Activated CD4-positive, CD25-positive, alpha-beta regulatory T cell treated with anti-CD3 and anti-CD28 coated beads, Interleukin-2, amount 50 U/mL, for 24 hours (primary cell): ENCODE measurements at regions not wholly inside any gene's neighbourhood (a gene's known extent, or its start where the extent isn't known, plus 50 kb on each side); places are given as distances from the start of the nearest gene placed in this dataset.

Source experiments
- ATAC-seq, 2 donors: fragments of 150-1000 bp; cut with Tn5 transposase; one replicate each; pipeline ENCODE4 v1.10.0; 2021; ENCODE audit warnings: mild to moderate bottlenecking in 1 of 2, moderate library complexity in 1 of 2

DNA sequence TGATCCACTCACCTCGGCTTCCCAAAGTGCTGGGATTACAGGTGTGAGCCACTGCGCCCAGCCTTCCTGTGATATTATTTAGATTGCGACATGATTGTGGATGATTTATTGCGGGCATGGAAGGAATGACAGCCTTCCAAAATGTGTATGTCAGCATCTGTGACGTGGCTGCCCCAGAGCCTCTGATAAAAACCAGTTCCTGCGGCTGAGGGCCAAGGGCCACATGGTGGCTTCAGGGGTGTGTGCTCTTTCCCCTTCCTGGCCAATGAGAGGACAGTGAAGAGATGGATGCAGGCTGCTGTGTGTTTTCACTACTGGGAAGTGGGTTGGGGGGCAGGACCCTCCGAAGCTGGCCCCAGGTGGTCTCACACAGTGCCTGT is 57.4 kb upstream of the HGFAC start:
- ATAC-seq: no peak

DNA sequence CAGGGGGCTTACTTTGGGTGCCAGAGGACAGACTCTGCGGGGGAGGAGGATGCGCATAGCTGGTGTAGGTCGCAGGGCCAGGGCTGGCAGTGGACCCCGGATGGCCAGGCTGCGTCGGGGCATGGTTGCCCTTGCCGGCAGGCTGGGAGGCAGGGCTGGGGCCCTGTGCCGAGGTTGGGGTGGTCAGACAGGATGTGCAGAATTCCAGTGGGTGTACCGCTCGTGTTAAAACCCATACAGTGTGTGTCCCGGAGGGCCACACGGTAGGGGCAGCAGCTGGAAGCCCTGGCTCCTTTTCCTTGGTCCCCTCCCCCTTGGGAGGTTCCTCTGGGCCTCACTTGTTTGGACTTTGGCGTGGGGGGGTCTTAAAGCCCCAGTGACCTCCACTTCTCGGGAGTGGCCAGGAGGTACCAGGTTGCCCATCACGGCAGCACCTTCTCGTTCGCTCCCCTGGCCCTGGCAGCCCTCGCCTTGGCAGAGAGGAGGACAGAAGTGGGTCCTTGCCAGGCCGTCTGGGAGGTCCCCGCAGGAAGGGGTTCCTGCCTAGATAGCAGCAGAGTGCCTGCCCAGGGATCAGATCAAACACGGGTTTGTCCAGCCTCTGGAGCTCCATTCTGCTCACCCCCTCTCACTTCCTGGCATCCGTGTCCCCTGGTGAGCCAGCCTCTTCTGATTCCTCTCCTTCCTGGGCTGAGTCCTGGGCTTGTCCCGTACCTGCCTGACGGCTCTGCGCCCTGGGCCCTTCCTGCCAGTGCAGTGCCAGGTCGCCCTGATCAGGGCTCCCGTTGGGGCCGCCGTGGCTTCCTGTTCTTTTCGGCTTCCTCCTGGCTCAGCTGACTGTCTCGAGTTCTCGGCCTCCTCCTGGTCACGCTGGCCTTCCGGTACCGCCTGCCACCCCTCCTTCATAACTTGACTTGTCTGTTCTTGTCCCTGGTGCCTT is 56.7 kb upstream of the HGFAC start:
- ATAC-seq: no peak

- ATAC-seq: no peak
Measured at GRCh38 chr4:3385711-3386420, 55.9 kb upstream of the HGFAC start.

DNA sequence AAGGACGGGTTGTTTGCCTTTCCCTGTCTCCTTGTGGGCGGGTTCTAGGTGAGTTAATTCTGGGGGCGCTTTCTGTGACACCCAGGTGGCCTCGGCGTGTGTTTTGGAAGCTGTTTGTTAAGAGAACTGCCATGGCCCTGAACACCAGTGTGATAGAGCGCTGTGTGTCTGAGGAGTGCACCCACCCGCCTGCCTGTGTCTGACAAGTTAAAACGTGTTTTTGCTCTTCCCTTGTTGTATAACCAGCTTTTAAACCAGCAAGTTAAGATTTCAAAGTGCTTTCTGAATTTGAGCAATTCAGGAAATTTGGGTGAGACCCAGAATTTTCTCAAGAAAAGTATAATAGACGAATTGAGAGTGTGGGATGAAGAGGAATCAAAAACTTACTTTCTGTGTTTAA is 55.2 kb upstream of the HGFAC start:
- no peak for ATAC-seq

GRCh38 chr4:3387154-3387942 is 54.4 kb upstream of the HGFAC start:
- no peak for ATAC-seq

DNA sequence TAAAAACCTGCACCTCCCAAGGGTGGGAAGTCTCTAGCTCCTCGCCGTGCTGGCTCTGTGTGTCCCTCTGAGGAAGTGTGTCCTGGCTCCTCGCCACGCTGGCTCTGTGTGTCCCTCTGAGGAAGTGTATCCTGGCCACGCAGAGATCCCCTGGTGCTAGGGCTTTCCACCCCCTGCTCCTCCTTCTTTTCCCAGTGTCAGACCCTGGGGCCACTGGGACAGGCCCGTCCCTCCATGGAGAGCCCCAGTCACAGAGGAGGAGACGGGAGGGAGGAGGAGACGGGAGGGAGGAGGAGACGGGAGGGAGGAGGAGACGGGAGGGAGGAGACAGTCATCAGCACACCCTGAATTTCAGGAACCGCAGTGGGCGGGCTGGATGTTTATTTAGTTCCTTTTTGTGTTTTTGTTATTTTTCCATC is 53.8 kb upstream of the HGFAC start:
- ATAC-seq: no peak

- ATAC-seq: peak in 1 of 2 donors; percentile 33
Measured at GRCh38 chr4:3388471-3389232, 53.1 kb upstream of the HGFAC start.

GRCh38 chr4:3389233-3390215 is 52.2 kb upstream of the HGFAC start:
- no peak for ATAC-seq

DNA sequence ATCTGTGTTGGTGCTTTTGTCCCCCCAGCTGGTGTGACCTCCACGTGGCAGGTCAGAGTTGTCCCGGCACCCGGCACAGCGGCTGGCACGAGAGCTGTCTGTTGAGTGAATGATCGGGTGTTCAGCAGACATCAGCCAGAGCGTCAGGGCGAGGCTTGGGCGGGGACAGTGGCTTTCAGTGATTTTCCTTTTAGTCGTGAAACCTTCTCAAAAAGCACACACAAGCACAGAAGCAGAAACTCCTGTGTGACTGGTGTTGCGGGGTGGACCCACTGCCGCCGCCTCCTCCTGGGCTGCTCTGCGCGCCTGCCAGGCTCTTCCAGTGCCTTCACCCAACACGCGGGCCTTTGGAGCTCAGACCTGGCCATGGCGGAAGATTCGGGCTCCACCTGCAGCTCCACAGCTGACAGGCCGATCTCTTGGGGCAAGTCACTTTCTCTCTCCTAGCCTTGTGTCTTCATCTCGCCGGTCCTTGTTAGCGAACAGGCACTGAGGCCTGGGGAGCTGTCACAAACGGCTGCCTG is 51.4 kb upstream of the HGFAC start:
- ATAC-seq: no peak

- ATAC-seq: no peak
Measured at GRCh38 chr4:3391422-3391821, 50.3 kb upstream of the HGFAC start.
